GM06990 (cell line): ENCODE measurements at regions not wholly inside any gene's neighbourhood (a gene's known extent, or its start where the extent isn't known, plus 50 kb on each side); places are given as distances from the start of the nearest gene placed in this dataset.

Experiments used
- DNase-seq: peaks from one replicate; pipeline ENCODE4 v3.0.0-alpha.2; 2011; ENCODE audit not compliant: insufficient read length; ENCODE audit errors: extremely low read depth
- H3K27me3 ChIP-seq: replicated peaks from 2 replicates; pipeline ENCODE4 v1.6.0; 2011; ENCODE audit warnings: low read length; ENCODE audit not compliant: control insufficient read depth, insufficient read depth
- H3K36me3 ChIP-seq: 2 replicates; pipeline ENCODE4 v1.5.1; 2011; ENCODE audit warnings: low read length; ENCODE audit not compliant: control insufficient read depth, insufficient read depth
- H3K4me3 ChIP-seq: replicated peaks from 2 replicates; pipeline ENCODE4 v1.5.1; 2011; ENCODE audit warnings: low read depth, mild to moderate bottlenecking, control low read depth, low read length
- TF ChIP-seq, protein P1 (sequence below): IDR thresholded peaks from 2 replicates; pipeline ENCODE4 v1.5.1; 2011; ENCODE audit warnings: low read length, control low read depth, mild to moderate bottlenecking, inconsistent platforms; ENCODE audit not compliant: insufficient read depth, poor library complexity, severe bottlenecking

DNA sequence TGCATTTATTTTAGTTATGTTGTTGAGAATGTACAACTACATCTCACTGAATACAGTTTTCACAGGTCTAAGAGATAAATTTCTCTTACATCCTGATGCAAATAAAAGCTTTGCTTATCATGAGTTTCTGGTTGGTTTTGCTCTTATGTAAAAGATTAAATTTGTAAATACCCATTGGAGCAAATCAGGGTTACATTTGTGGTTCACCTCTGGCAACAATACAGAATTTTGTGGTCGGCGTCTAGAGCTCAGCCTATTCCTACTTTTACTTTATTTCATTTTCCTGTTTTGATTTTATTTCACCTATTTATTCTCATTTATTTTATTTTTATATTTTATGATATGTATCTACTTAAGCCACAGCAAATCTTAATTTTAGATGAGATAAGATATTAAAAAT lies 271.9 kb upstream of the MARCKS start:
- TF ChIP-seq, protein P1, sequence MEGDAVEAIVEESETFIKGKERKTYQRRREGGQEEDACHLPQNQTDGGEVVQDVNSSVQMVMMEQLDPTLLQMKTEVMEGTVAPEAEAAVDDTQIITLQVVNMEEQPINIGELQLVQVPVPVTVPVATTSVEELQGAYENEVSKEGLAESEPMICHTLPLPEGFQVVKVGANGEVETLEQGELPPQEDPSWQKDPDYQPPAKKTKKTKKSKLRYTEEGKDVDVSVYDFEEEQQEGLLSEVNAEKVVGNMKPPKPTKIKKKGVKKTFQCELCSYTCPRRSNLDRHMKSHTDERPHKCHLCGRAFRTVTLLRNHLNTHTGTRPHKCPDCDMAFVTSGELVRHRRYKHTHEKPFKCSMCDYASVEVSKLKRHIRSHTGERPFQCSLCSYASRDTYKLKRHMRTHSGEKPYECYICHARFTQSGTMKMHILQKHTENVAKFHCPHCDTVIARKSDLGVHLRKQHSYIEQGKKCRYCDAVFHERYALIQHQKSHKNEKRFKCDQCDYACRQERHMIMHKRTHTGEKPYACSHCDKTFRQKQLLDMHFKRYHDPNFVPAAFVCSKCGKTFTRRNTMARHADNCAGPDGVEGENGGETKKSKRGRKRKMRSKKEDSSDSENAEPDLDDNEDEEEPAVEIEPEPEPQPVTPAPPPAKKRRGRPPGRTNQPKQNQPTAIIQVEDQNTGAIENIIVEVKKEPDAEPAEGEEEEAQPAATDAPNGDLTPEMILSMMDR, result no peak
- DNase-seq, result no peak
- Histone ChIP-seq H3K4me3 (no peak overlapping the region), H3K27me3 (no peaks in the 10 kb centered on the region), H3K36me3 (no peaks in the 10 kb centered on the region)

DNA sequence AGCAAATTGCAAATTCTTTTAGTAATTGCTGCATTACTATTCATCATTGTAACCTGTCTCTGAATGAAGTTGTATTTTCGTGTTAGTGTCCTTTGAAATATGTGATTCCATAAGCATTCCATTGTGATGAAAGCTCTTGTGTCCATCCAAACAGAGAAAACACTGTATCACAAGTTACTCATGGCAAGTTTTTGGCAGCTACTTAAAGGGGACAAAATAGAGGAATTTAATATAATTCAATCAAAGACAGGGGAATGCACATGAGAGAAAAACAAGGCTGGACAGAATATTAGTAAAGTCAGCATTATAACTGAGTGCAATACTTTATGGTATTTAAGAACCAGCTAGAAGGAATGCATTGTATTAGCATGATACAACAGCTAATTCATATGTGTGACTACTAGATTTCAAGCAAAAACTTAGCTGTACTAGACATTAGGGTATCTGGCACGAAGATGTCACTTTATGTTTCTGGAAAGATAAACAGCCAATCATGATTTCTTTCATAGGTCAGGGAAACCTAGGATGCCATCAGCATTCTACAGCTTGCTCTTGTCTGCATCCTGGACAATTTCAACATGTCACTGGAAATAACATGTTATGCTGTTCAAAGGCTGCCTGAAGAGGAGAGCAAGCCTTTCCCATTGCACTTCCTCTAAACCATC lies 270.6 kb upstream of the MARCKS start:
- Histone ChIP-seq H3K4me3 (no peak overlapping the region), H3K36me3 (no peaks in the 10 kb centered on the region), H3K27me3 (no peaks in the 10 kb centered on the region)
- no peak for DNase-seq
- TF ChIP-seq, protein P1, result no peak

DNA sequence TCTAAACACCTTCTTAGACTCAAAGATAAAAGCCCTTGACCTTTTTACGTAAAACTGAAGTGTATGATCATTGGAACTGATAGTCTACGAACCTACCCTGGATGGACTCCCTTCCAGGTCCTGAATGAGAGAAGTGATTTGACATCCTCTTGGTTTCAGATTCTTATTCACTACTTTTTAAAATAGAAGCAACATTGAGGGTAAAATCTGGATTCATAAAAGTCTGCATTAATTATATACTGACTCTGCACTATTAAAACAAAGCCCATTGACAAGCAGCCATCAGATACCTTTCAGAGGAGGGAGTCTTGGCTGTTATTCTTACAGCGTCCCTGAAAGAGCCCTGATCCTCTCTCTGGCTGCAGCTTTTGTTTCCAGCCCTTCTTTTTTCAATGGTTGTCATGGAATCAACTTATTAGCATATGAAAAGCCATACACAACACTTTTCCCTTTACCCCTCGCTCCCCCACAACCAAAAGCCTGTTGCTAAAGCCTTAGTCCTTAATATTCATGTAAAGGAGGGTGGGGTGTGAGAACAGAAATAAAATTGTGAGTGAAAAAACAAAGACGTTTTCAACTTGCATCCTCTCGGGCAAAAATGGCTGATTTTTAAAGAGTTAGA lies 270.0 kb upstream of the MARCKS start:
- no peaks in the 10 kb centered on the region for H3K36me3 ChIP-seq
- DNase-seq, result no peak
- TF ChIP-seq, protein P1, result no peak

DNA sequence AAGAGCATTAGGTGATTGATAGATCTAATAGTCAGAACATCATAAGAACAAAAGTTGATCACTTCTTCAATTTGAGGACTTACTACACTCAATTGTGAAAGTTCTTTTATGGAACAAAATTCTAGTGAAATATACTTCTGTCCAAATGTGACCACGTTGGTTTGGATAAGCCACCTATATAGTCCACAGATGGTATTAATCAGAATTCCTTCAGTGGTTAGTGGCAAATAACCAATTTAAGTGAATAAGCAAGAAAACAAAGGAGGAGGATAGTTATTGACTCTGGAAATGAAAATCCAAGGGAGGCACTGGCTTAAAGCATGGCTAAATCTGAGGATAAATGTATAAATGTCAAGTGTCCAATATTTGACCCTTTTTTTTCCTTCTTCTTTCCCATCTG lies 268.5 kb upstream of the MARCKS start:
- DNase-seq, result no peak
- Histone ChIP-seq H3K4me3 (no peak overlapping the region), H3K36me3 (no peaks in the 10 kb centered on the region), H3K27me3 (no peaks in the 10 kb centered on the region)
- TF ChIP-seq, protein P1, result no peak

More for the DNA sequence above, 270.0 kb upstream of the MARCKS start:
- Histone ChIP-seq H3K4me3 (no peak overlapping the region), H3K27me3 (no peaks in the 10 kb centered on the region)

DNA sequence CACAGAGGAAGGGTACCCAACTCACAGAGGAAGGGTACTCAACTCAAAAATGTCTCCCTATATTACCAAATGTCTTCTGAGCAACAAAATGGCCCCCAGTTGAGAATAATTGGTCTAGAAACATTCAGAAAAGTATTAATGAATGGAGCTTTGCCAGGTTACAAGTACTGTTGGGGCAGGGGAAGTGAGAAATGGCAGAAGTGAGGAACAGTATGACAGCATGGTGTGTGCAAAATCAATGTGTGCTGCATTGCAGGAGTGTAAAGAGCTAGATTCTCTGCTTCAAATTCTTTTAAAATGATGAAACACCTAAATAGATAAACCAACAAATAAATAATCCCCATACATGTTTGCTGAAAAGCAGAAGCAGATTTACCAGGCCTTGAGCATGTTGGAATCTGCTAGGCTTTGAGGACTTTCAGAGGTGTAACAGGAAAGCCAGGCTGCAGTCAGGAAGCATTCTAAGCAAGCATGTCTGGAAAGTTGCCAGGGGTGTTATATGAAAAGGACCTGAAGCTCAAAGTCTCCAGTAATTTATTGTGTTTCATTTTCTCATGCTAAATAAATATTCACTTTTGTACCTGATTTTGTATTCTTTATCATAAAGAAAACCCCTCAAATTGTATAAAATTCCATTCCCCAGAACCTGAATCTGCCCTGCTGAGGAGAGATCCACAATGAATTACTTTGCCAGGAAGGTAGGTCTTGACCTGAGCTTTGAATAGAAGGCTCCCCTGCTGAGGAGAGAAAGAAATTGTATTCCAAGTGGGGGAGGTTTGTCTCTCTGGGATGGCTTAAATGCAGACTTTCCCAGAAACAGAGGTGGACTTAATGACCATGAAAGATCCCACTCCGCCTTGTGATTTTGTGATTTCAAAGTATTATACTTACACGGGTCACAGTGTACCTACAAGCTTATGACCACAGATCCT lies 265.0 kb upstream of the MARCKS start:
- Histone ChIP-seq H3K4me3 (no peak overlapping the region), H3K36me3 (no peaks in the 10 kb centered on the region), H3K27me3 (no peaks in the 10 kb centered on the region)
- TF ChIP-seq, protein P1, result no peak
- no peak for DNase-seq
